DND-41 (cell line): ENCODE measurements at regions not wholly inside any gene's neighbourhood (a gene's known extent, or its start where the extent isn't known, plus 50 kb on each side); places are given as distances from the start of the nearest gene placed in this dataset.

Source experiments
- ATAC-seq: fragments of 200-7000 bp; cut with Tn5 transposase; 3 replicates; pipeline ENCODE4 v1.9.1; 2021; ENCODE audit warnings: low read depth; ENCODE audit not compliant: insufficient read depth
- DNase-seq: peaks from one replicate; pipeline ENCODE4 v3.0.0-alpha.2; 2020
- H2AFZ ChIP-seq: 2 replicates; pipeline ENCODE4 v1.6.0; 2012; ENCODE audit warnings: low read depth, low read length
- H3K27ac ChIP-seq: 2 replicates; pipeline ENCODE4 v1.5.1; 2012; ENCODE audit warnings: low read length, inconsistent platforms
- H3K27me3 ChIP-seq: fragments of 200-600 bp; sonication (generic); 2 replicates; pipeline ENCODE4 v1.6.0; 2012; ENCODE audit warnings: low read length, mild to moderate bottlenecking, inconsistent platforms; ENCODE audit not compliant: insufficient read depth, poor library complexity
- H3K36me3 ChIP-seq: 2 replicates; pipeline ENCODE4 v1.5.1; 2012; ENCODE audit warnings: low read length, inconsistent platforms; ENCODE audit not compliant: insufficient read depth
- H3K4me1 ChIP-seq: 2 replicates; pipeline ENCODE4 v1.5.1; 2012; ENCODE audit warnings: mild to moderate bottlenecking, low read length; ENCODE audit not compliant: insufficient read depth
- H3K4me2 ChIP-seq: 2 replicates; pipeline ENCODE4 v1.6.0; 2012; ENCODE audit warnings: mild to moderate bottlenecking, moderate library complexity, low read length, inconsistent platforms; ENCODE audit not compliant: insufficient read depth
- H3K4me3 ChIP-seq, 2 experiments: fragments of 200-600 bp in 1 of 2; shearing (Covaris generic) in 1 of 2; 2 replicates each; pipeline ENCODE4 v1.5.1; 2012 to 2016; ENCODE audit warnings: inconsistent platforms in 2 of 2, low read length in 2 of 2, mild to moderate bottlenecking in 2 of 2, low read depth in 1 of 2, moderate library complexity in 1 of 2
- H3K79me2 ChIP-seq: 2 replicates; pipeline ENCODE4 v1.6.0; 2012; ENCODE audit warnings: low read length, inconsistent platforms; ENCODE audit not compliant: insufficient read depth
- H3K9ac ChIP-seq: 2 replicates; pipeline ENCODE4 v1.6.0; 2012; ENCODE audit warnings: low read depth, mild to moderate bottlenecking, inconsistent platforms, low read length, moderate library complexity
- H3K9me3 ChIP-seq: 2 replicates; pipeline ENCODE4 v1.5.1; 2012; ENCODE audit warnings: low read length, moderate library complexity, mild to moderate bottlenecking, inconsistent platforms; ENCODE audit not compliant: insufficient read depth, severe bottlenecking
- H4K20me1 ChIP-seq: 2 replicates; pipeline ENCODE4 v1.6.0; 2012; ENCODE audit warnings: low read length; ENCODE audit not compliant: insufficient read depth
- EZH2 ChIP-seq: IDR thresholded peaks from 3 replicates; pipeline ENCODE4 v1.6.1; 2012; ENCODE audit warnings: borderline replicate concordance, low read depth, mild to moderate bottlenecking, moderate library complexity, low read length, inconsistent platforms; ENCODE audit not compliant: severe bottlenecking
- TF ChIP-seq, protein P1 (sequence below): IDR thresholded peaks from 2 replicates; pipeline ENCODE4 v1.5.1; 2012; ENCODE audit warnings: borderline replicate concordance, low read length, moderate library complexity, mild to moderate bottlenecking; ENCODE audit not compliant: poor library complexity, severe bottlenecking; ENCODE audit errors: extremely low read depth

DNA sequence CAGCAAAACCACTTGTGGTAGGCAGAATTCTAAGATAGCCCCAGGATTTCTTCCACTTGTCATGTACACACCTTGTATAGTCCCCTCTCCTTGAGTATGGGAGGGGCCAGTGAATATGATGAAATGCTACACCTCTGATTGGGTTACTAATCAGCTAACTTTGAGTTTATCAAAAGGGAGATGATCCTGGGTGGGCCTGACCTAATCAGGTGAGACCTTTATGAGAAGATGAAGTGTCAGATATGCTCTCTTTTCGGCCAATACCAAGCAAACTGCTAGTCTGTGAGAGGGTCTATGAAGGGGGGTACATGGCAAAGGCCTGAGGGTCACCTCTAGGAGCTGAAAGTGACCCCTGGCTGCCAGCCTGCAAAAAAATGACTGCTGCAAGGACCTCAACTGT, 154.3 kb upstream of the CRY1 start:
- Histone ChIP-seq H3K36me3 (no peaks in the 10 kb centered on the region), H3K4me3 (no peak overlapping the region), H3K79me2 (no peaks in the 10 kb centered on the region), H3K4me2 (no peak overlapping the region), H3K4me1 (no peaks in the 10 kb centered on the region), H3K9me3 (no peaks in the 10 kb centered on the region), H3K9ac (no peak overlapping the region), H3K27ac (no peak overlapping the region), H4K20me1 (no peaks in the 10 kb centered on the region), H3K27me3 (peaks cover 2% of the 10 kb centered on the region), H2AFZ (no peak overlapping the region)
- ATAC-seq = no peak
- no peak for DNase-seq
- TF ChIP-seq, protein P1, sequence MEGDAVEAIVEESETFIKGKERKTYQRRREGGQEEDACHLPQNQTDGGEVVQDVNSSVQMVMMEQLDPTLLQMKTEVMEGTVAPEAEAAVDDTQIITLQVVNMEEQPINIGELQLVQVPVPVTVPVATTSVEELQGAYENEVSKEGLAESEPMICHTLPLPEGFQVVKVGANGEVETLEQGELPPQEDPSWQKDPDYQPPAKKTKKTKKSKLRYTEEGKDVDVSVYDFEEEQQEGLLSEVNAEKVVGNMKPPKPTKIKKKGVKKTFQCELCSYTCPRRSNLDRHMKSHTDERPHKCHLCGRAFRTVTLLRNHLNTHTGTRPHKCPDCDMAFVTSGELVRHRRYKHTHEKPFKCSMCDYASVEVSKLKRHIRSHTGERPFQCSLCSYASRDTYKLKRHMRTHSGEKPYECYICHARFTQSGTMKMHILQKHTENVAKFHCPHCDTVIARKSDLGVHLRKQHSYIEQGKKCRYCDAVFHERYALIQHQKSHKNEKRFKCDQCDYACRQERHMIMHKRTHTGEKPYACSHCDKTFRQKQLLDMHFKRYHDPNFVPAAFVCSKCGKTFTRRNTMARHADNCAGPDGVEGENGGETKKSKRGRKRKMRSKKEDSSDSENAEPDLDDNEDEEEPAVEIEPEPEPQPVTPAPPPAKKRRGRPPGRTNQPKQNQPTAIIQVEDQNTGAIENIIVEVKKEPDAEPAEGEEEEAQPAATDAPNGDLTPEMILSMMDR = no peak
- TF ChIP-seq EZH2 = no peak

DNA sequence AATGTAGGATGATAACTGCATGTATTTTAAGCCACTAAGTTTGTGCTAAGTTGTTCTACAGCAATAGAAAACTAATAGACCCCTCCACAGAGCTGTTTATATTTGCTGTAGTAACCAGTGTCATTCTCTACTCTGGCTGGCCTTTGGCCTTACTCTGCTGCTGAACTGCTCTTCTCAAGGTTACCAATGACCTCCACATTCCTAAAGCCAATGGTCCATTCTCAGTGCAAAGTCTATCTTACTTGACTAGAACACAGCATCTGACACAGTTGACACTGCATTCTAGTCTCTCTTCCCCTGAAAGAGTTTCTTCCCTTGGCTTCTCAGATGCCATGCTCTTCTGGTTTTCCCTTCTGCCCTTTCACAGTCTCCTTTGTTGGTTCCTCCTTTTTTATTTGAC, 154.8 kb upstream of the CRY1 start:
- no peak overlapping the region for H2AFZ ChIP-seq
- H3K79me2 ChIP-seq = no peaks in the 10 kb centered on the region
- TF ChIP-seq, protein P1 = no peak
- no peak for TF ChIP-seq EZH2
- H3K9me3 ChIP-seq = no peaks in the 10 kb centered on the region
- no peak for DNase-seq
- H3K27ac ChIP-seq = no peak overlapping the region
- no peak for ATAC-seq
- H3K4me2 ChIP-seq = no peak overlapping the region
- no peaks in the 10 kb centered on the region for H3K27me3 ChIP-seq
- H4K20me1 ChIP-seq = no peaks in the 10 kb centered on the region
- no peaks in the 10 kb centered on the region for H3K4me1 ChIP-seq
- no peak overlapping the region for H3K9ac ChIP-seq
- no peaks in the 10 kb centered on the region for H3K36me3 ChIP-seq
- no peak overlapping the region for H3K4me3 ChIP-seq

DNA sequence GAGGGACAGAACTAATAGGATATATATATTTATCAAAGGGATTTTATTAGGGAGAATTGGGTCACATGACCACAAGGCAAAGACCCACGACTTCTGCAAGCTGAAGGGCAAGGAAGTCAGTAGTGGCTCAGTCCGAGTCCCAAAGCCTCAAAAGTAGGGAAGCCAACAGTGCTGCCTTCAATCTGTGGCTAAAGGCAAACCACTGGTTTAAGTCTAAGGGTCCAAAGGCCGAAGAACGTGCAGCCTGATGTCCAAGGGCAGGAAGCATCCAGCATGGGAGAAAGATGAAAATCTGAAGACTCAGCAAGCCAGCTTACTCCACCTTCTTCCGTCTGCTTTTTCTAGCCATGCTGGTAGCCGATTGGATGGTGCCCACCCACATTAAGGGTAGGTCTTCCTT, 157.9 kb upstream of the CRY1 start:
- ATAC-seq = no peak
- Histone ChIP-seq H3K4me2 (no peak overlapping the region), H3K4me1 (no peaks in the 10 kb centered on the region), H2AFZ (no peak overlapping the region), H3K27me3 (peaks cover 2% of the 10 kb centered on the region), H3K9me3 (no peaks in the 10 kb centered on the region), H4K20me1 (no peaks in the 10 kb centered on the region), H3K4me3 (no peak overlapping the region), H3K9ac (no peak overlapping the region), H3K27ac (no peak overlapping the region), H3K36me3 (no peaks in the 10 kb centered on the region), H3K79me2 (no peaks in the 10 kb centered on the region)
- TF ChIP-seq, protein P1 = no peak
- TF ChIP-seq EZH2 = no peak
- DNase-seq = no peak

DNA sequence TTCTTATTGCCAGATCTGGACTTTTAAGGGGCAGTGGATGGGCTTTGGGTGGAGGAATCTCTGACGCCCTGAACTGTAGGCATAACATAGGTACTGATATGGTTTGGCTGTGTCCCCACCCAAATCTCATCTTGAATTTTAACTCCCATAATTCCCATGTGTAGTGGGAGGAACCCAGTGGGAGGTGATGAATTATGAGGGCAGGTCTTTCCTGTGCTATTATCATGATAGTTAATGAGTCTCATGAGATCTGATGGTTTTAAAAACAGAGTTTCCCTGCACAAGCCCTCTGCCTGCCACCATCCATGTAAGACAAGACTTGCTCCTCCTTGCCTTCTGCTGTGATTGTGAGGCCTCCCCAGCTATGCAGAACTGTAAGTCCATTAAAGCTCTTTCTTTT, 160.0 kb upstream of the CRY1 start:
- Histone ChIP-seq H3K27me3 (peaks cover 2% of the 10 kb centered on the region), H3K9ac (no peak overlapping the region), H4K20me1 (no peaks in the 10 kb centered on the region), H3K9me3 (no peaks in the 10 kb centered on the region), H3K36me3 (no peaks in the 10 kb centered on the region), H3K4me3 (no peak overlapping the region), H3K27ac (no peak overlapping the region), H3K79me2 (no peaks in the 10 kb centered on the region), H3K4me1 (no peaks in the 10 kb centered on the region), H2AFZ (no peak overlapping the region), H3K4me2 (no peak overlapping the region)
- DNase-seq (no peak), ATAC-seq (no peak)
- TF ChIP-seq, protein P1 = no peak
- no peak for TF ChIP-seq EZH2
